Effector memory CD8-positive, alpha-beta T cell (primary cell): ENCODE measurements at regions not wholly inside any gene's neighbourhood (a gene's known extent, or its start where the extent isn't known, plus 50 kb on each side); places are given as distances from the start of the nearest gene placed in this dataset.
"Not testable (repeated sequence)": the region's sequence is repeated elsewhere in the genome, so short reads cannot be mapped to it uniquely, and the experiment has no call there.

Experiments
- ATAC-seq: fragments of 150-1000 bp; cut with Tn5 transposase; replicated peaks from 2 replicates; pipeline ENCODE4 v1.10.0; 2021; ENCODE audit warnings: mild to moderate bottlenecking, moderate library complexity
- DNase-seq, 3 experiments: peaks; one replicate each; pipeline ENCODE4 v3.0.0; 2021
- H3K27ac Mint-ChIP-seq, 2 donors: one replicate each; pipeline ENCODE4 v1.8.0; 2022; ENCODE audit warnings: mild to moderate bottlenecking in 2 of 2, mixed read lengths in 2 of 2, moderate library complexity in 2 of 2
- H3K27me3 Mint-ChIP-seq, 2 donors: one replicate each; pipeline ENCODE4 v1.8.0; 2022; ENCODE audit warnings: mixed read lengths in 2 of 2
- H3K36me3 Mint-ChIP-seq: one replicate; pipeline ENCODE4 v1.8.0; 2022; ENCODE audit warnings: mild to moderate bottlenecking, moderate library complexity, mixed read lengths; ENCODE audit not compliant: insufficient read depth
- H3K4me1 Mint-ChIP-seq, 2 donors: one replicate each; pipeline ENCODE4 v1.8.0; 2022; ENCODE audit warnings: low read depth in 2 of 2, mixed read lengths in 2 of 2
- H3K4me3 Mint-ChIP-seq, 2 donors: one replicate each; pipeline ENCODE4 v1.8.0; 2022; ENCODE audit warnings: mild to moderate bottlenecking in 2 of 2, mixed read lengths in 2 of 2, moderate library complexity in 2 of 2
- H3K9me3 Mint-ChIP-seq, 2 donors: one replicate each; pipeline ENCODE4 v1.8.0; 2022; ENCODE audit warnings: mixed read lengths in 2 of 2

DNA sequence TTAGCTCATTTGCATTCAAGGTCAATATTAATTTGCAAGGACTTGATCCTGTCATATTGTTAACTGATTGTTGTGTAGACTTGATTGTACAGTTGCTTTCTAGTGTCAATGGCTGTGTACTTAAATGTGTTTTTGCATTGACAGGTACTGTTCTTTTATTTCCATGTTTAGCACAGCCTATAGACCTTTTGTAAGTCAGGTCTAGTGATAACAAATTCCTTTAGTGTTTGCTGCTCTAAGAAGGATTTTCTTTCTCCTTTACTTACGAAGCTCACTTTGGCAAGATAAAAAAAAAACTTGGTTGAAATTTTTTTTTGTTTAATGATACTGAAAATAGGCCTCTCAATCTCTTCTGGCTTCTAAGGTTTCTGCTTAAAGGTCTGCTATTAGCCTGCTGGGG lies 942.3 kb downstream of the QKI start:
- Mint-ChIP-seq H3K4me3 (no peak overlapping the region), H3K36me3 (no peaks in the 10 kb centered on the region), H3K27ac (no peak overlapping the region), H3K4me1 (no peaks in the 10 kb centered on the region), H3K27me3 (no peaks in the 10 kb centered on the region), H3K9me3 (peaks cover 0 to 24% of the 10 kb centered on the region in 2 donors)
- DNase-seq, result no peak
- ATAC-seq, result no peak

DNA sequence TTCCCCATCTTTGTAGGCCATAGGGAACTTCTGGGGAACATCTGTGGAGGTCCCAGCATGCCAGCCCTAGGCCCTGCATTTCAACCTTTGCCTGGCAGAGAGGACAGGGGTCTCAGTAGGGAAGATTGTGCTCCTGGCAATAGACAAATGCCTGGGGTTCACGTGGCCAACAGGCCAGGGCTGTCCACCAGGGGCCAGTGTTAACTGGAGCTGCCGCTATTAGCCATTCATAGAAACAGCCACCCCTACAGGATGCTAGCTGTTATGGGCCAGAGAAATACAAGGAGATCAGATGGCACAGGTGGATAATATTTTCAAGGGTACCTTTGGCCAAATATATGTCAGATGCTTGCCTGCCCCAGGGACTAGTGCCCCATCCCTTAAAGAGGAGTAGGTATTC lies 932.9 kb downstream of the QKI start:
- H3K27ac Mint-ChIP-seq, result no peak overlapping the region
- H3K27me3 Mint-ChIP-seq, result no peaks in the 10 kb centered on the region
- ATAC-seq (no peak), DNase-seq (no peak)
- peaks cover 11 to 18% of the 10 kb centered on the region in 2 donors for H3K9me3 Mint-ChIP-seq
- H3K4me3 Mint-ChIP-seq, result no peak overlapping the region
- peaks cover 4% of the 10 kb centered on the region for H3K36me3 Mint-ChIP-seq
- H3K4me1 Mint-ChIP-seq, result no peaks in the 10 kb centered on the region

DNA sequence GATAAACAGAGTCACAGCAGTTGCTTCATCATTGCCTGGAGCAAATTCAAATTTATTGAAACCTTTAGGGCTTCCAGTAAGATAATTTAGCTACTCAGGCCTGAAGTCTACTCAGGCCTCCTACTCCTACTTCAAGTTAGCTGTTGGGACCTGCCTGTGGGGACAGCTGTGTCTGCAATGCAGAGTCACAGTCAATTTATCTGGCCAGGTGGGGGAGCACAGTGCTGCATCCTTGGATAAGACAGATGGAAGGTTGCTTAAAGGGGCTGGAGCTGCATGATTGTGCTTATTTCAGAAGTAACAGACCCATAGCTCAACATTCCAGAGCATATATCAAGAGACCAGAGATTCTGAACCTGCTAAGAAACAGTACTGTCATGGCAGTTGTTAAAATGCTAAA lies 932.1 kb downstream of the QKI start:
- no peak for DNase-seq
- ATAC-seq, result no peak
- Mint-ChIP-seq H3K4me3 (no peak overlapping the region), H3K27ac (no peak overlapping the region), H3K27me3 (no peaks in the 10 kb centered on the region), H3K9me3 (peaks cover 11 to 21% of the 10 kb centered on the region in 2 donors), H3K36me3 (peaks cover 4% of the 10 kb centered on the region), H3K4me1 (no peaks in the 10 kb centered on the region)

DNA sequence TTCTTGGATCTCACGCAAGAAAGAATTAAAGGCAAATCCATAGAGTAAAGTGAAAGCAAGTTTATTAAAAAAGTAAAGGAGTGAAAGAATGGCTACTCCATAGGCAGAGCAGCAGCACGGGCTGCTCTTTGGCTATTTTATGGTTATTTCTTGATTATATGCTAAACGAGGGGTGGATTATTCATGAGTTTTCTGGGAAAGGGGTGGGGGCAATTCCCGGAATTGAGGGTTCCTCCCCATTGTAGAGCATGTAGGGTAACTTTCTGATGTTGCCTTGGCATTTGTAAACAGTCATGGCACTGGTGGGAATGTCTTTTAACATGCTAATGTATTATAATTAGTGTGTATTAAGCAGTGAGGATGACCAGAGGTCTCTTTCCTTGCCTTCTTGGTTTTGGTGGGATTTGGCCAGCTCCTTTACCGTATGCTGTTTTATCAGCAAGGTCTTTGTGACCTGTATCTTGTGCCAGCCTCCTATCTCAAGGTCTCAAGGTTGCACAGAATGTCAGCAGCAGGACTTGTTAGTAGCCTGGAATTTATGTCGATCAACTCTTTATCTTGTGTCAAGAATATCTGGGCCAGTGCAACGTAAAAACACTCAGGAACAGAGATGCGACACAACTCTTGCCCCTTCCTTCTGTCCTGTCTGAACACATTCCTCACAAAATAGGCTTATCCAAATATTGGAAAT lies 931.4 kb downstream of the QKI start:
- DNase-seq (no peak), ATAC-seq (no peak)
- H3K9me3 Mint-ChIP-seq, result peaks cover 11 to 21% of the 10 kb centered on the region in 2 donors
- H3K4me1 Mint-ChIP-seq, result no peaks in the 10 kb centered on the region
- H3K4me3 Mint-ChIP-seq, result no peak overlapping the region
- H3K36me3 Mint-ChIP-seq, result peaks cover 4% of the 10 kb centered on the region
- H3K27ac Mint-ChIP-seq, result no peak overlapping the region
- no peaks in the 10 kb centered on the region for H3K27me3 Mint-ChIP-seq

DNA sequence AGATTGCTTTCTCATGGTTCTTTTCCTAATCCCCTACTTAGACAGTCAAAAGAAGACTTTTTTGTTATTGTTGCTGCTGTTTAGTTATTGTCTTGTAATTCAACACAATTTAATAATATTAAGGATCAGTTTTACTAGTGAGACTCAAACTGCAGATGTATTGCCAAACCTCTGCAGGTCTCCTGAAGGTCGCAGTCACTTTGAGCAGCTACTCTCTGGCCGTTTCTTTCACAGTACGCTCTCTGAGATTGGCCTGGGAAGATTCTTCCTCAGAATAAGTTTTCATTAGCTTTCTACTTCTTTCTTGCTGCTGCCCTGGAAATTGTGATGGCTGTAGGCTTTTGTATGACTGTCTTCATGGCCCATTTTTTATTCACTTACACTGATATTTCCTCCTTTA lies 930.8 kb downstream of the QKI start:
- Mint-ChIP-seq H3K9me3 (peaks cover 11 to 21% of the 10 kb centered on the region in 2 donors), H3K36me3 (peaks cover 4% of the 10 kb centered on the region), H3K4me3 (no peak overlapping the region), H3K27ac (no peak overlapping the region), H3K27me3 (no peaks in the 10 kb centered on the region), H3K4me1 (no peaks in the 10 kb centered on the region)
- no peak for ATAC-seq
- DNase-seq, result no peak

DNA sequence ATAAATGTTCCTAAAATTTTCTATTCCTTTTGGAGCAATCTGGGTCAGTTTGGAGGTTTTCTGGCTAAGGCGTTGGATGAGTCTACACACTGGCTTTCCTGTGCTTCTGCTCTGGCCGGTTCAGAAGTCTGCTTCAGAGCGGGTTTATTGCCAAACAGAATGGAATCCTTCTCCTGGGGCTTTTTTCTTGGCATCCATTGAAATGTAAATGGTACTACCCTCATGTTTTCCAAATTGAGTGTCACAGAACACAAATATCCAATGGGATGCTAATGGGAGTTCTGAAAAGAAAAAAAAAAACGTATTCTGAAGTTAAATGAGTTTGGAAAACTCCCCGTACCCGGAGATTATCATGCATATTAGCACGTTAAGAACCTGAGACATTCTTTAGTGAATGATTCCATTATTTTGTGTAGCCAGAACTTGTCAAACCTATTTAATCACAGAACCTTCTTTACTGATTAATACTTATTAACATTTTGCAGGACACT lies 930.3 kb downstream of the QKI start:
- no peaks in the 10 kb centered on the region for H3K27me3 Mint-ChIP-seq
- H3K27ac Mint-ChIP-seq, result no peak overlapping the region
- no peaks in the 10 kb centered on the region for H3K4me1 Mint-ChIP-seq
- DNase-seq (no peak), ATAC-seq (no peak)
- no peak overlapping the region for H3K4me3 Mint-ChIP-seq
- H3K36me3 Mint-ChIP-seq, result peaks cover 4% of the 10 kb centered on the region
- peaks cover 11 to 21% of the 10 kb centered on the region in 2 donors for H3K9me3 Mint-ChIP-seq

DNA sequence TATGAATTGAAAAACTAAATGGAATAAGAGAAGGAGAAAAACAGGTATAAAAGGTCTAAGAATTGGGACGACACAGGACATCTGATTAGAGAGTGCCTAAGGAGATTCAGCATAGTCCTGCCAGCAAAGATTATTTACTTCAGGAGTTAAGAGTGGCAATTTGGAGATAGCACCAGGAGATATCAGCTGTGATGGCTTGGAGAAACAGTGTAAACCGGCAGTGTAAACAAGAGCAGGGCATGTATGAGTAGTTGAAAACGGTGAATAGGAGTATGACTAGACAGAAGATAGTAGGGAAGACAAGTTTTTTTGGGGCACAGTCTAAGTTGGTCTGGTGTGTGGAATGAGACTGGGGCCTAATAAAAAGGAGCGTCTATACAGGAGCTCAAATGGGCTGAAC lies 924.9 kb downstream of the QKI start:
- H3K27ac Mint-ChIP-seq, H3K36me3 Mint-ChIP-seq, H3K4me3 Mint-ChIP-seq, H3K27me3 Mint-ChIP-seq, DNase-seq, ATAC-seq, H3K4me1 Mint-ChIP-seq: not testable (repeated sequence)
- peaks cover 6 to 21% of the 10 kb centered on the region in 2 donors for H3K9me3 Mint-ChIP-seq

DNA sequence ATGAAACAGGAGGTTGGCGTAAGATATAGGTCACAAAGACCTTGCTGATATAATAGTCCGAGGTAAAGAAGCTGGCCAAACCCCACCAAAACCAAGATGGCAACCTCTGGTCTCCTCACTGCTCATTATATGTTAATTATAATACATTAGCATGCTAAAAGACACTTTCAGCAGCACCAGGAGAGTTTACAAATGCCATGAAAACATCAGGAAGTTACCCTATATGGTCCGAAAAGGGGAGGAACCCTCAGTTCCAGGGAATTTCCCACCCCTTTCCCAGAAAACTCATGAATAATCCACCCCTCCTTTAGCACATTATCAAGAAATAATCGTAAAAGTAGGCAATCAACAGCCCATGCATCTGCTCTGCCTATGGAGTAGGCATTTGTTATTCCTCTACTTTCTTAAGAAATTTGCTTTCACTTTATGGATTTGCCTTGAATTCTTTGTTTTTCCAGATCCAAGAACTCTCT lies 923.4 kb downstream of the QKI start:
- Mint-ChIP-seq H3K4me3 (no peak overlapping the region), H3K27me3 (no peaks in the 10 kb centered on the region), H3K36me3 (no peaks in the 10 kb centered on the region), H3K27ac (no peak overlapping the region), H3K9me3 (peaks cover 0 to 8% of the 10 kb centered on the region in 2 donors), H3K4me1 (no peaks in the 10 kb centered on the region)
- DNase-seq (no peak), ATAC-seq (no peak)

DNA sequence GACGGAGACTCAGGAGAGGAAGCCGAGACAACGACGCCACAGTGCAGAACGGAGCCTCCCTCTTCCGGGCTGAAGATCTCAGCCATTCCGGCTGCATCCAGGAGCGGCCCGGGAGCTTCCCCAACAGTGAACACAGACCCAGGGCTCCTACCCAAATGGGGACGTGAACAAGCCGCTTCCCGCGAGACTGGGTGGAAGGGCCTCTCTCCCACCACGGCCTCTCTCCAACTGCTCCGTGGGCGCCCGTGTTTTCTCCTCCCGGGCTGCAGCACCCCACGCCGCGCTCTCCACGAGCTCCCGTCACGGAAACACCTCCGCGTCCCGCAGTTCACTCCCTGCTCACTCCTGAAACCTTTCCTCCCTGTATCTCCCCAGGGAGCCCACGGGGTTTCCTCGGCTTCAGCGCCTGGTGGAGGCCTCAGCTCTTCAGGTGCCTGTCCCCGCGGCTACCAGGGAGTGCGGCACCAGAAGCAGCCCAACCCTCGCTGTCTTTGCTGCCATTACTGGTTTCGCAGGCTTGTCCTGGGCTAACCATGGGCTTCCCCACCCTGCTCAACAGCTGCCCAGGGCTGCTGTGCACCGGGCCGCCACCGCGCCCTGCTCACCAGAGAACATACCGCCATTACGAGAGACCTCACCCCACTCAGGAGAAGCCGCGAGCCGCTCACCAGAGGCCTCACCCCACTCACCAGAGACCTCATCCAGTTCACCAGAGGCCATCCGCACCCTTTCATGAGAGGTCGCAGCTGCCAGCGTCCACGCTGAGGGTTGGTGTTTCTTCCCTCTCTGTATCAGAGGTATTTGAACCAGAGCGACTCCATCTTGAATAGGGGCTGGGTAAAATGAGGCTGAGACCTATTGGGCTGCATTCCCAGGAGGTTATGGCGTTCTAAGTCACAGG lies 922.8 kb downstream of the QKI start:
- H3K9me3 Mint-ChIP-seq, result peaks cover 0 to 1% of the 10 kb centered on the region in 2 donors
- no peaks in the 10 kb centered on the region for H3K4me1 Mint-ChIP-seq
- ATAC-seq, result no peak
- H3K4me3 Mint-ChIP-seq, result no peak overlapping the region
- H3K27ac Mint-ChIP-seq, result no peak overlapping the region
- H3K27me3 Mint-ChIP-seq, result no peaks in the 10 kb centered on the region
- DNase-seq, result no peak
- H3K36me3 Mint-ChIP-seq, result no peaks in the 10 kb centered on the region

DNA sequence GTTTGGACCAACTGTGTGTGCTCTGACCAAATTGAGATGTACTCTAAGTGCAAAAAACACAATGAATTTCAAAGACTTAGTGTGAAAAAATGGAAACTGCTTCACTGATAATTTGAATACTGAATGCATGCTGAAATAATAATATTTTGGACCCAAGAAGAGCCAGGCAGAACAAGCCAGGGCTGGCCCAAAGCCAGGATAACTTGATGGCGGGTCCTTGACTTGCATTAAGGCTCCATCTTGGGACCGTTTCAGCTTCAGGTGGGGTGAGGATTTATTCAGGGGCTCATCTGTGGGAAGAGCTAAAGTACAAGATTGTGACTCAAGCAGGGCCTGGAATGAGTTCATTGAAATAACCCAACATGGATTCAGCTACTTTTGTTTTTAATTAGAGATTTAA lies 921.9 kb downstream of the QKI start:
- Mint-ChIP-seq H3K4me3 (no peak overlapping the region), H3K27ac (no peak overlapping the region), H3K36me3 (no peaks in the 10 kb centered on the region), H3K4me1 (no peaks in the 10 kb centered on the region), H3K9me3 (no peaks in the 10 kb centered on the region), H3K27me3 (no peaks in the 10 kb centered on the region)
- DNase-seq, result no peak
- ATAC-seq, result no peak

DNA sequence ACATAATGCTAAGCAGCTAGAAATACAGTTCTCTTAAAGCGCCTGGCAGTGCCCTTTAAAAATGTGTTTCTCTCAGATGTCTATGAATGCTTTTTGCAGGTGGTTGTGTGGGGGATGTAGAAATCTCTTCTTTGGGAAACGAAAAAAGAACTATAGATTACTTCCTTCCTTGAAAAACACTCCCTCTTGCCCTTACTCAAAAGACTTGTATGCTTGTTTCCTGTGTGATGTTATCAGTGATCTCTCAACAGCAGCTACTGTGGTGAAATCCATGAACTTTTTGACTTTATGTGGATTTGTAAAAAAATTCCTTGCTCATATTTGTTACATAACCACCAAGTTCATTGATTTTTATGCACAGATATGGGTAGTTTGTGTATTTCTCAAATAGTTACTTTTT lies 916.5 kb downstream of the QKI start:
- no peaks in the 10 kb centered on the region for H3K36me3 Mint-ChIP-seq
- no peaks in the 10 kb centered on the region for H3K27me3 Mint-ChIP-seq
- H3K4me1 Mint-ChIP-seq, result no peaks in the 10 kb centered on the region
- no peak for ATAC-seq
- H3K9me3 Mint-ChIP-seq, result no peaks in the 10 kb centered on the region
- H3K4me3 Mint-ChIP-seq, result no peak overlapping the region
- no peak for DNase-seq
- H3K27ac Mint-ChIP-seq, result no peak overlapping the region

DNA sequence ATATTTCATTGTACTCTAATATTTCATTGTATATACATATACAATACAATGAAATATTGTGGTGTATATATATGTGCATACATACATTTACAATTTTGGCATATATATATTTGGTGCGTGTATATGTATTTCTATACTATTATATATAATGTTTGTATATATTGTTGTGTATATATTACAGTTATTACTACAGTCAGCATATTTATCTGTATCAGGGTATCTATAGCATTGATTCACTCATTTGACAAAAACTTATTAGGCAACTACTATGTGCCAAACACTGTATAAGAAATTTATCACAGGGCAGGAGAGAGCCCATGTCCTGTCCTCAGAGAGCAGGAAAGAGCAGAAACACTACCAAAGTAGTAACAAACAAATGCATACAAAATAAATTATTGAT lies 910.6 kb downstream of the QKI start:
- ATAC-seq (no peak), DNase-seq (no peak)
- Mint-ChIP-seq H3K27me3 (no peaks in the 10 kb centered on the region), H3K36me3 (no peaks in the 10 kb centered on the region), H3K9me3 (peaks cover 4 to 7% of the 10 kb centered on the region in 2 donors), H3K4me3 (no peak overlapping the region), H3K4me1 (no peaks in the 10 kb centered on the region), H3K27ac (no peak overlapping the region)

DNA sequence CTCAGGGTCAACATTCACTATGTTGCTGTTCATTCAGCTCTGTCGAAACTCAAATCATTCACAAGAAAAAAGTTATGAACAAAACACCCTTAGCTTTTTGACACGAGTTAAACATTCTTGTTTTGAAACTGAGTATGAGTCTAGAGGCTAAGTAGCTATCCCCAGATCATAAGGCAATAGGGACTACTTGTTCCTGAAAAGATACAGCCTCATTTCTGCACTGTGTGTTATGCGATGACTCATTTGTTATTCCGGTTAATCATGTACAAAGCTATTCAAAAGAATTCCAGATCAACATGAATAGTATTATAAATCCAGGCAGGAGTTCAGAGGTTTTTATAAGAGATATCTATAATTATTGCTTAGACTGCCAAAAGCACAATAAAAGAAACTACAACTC lies 908.0 kb downstream of the QKI start:
- Mint-ChIP-seq H3K9me3 (peaks cover 4 to 7% of the 10 kb centered on the region in 2 donors), H3K36me3 (no peaks in the 10 kb centered on the region), H3K27ac (no peak overlapping the region), H3K4me1 (no peaks in the 10 kb centered on the region), H3K4me3 (no peak overlapping the region), H3K27me3 (no peaks in the 10 kb centered on the region)
- ATAC-seq (no peak), DNase-seq (no peak)

DNA sequence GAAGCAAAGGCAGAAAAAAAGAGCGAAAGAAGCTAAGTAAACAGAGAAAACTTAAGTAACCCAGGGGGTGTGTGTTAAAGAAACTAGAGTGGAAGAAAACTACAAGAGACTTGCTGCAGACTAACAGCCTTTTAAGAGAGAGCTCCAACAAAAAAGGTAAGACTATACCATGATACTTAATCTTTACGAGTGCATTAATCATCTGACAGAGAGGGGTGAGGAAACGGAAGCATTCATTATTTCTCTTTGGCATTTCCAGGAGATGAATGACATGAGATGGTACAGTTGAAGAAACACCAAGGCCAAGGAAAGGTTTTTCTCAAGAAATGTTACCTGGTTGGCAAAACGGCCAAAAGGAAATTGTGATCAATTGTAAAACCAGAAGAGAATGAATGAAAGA lies 906.8 kb downstream of the QKI start:
- H3K4me1 Mint-ChIP-seq, result no peaks in the 10 kb centered on the region
- no peak for DNase-seq
- H3K27ac Mint-ChIP-seq, result no peak overlapping the region
- ATAC-seq, result no peak
- no peaks in the 10 kb centered on the region for H3K27me3 Mint-ChIP-seq
- peaks cover 4 to 7% of the 10 kb centered on the region in 2 donors for H3K9me3 Mint-ChIP-seq
- no peak overlapping the region for H3K4me3 Mint-ChIP-seq
- no peaks in the 10 kb centered on the region for H3K36me3 Mint-ChIP-seq
